ENCODE measurements at regions not wholly inside any gene's neighbourhood (a gene's known extent, or its start where the extent isn't known, plus 50 kb on each side); places are given as distances from the start of the nearest gene placed in this dataset.

- in situ Hi-C loops (cut with MboI) (no loop called here), intact Hi-C loops (cut with micrococcal nuclease) (no loop called here)
- ChIA-PET CTCF (ENCODE audit: low intra/inter-chr PET ratio) (no interaction called here), POLR2A (no interaction called here)
- TF ChIP-seq SRSF1 (IDR thresholded peaks at IDR 0.05; ENCODE audit: low read depth, low read length): no peak
- no peak for TF ChIP-seq TGIF2 (CRISPR knock-in tag; IDR thresholded peaks at IDR 0.05)
- TF ChIP-seq ZNF551 (CRISPR knock-in tag; IDR thresholded peaks at IDR 0.05): no peak
- TF ChIP-seq BRD4 (IDR thresholded peaks at IDR 0.05): no peak
- TF ChIP-seq ZNF445 (CRISPR knock-in tag; IDR thresholded peaks at IDR 0.05; ENCODE audit: low read depth): no peak
- no peak for TF ChIP-seq SRF (CRISPR knock-in tag; IDR thresholded peaks at IDR 0.05)
- TF ChIP-seq ZNF699 (CRISPR knock-in tag; IDR thresholded peaks at IDR 0.05; ENCODE audit: insufficient replicate concordance): no peak
- Histone ChIP-seq H2AFZ (ENCODE audit: low read depth, low read length) (no peak overlapping the region), H3K36me3 (ENCODE audit: control insufficient read depth, insufficient read depth, low read length) (no peaks in the 10 kb centered on the region), H3K4me2 (ENCODE audit: insufficient read depth, low read length) (no peak overlapping the region), H3K9ac (ENCODE audit: insufficient read depth in 1 of 2, low read depth in 2 of 2, low read length in 2 of 2) (no peak overlapping the region), H3K4me3 (no peak overlapping the region), H3K9me1 (ENCODE audit: control insufficient read depth, insufficient read depth, low read length) (no peaks in the 10 kb centered on the region), H3K9me3 (replicated peaks; ENCODE audit: control insufficient read depth, insufficient read depth, low read depth, low read length) (no peaks in the 10 kb centered on the region), H3K79me2 (ENCODE audit: control insufficient read depth, insufficient read depth, low read length) (no peaks in the 10 kb centered on the region), H3K27ac (ENCODE audit: extremely low read depth, low read depth, low read length) (no peak overlapping the region), H4K20me1 (replicated peaks; ENCODE audit: control insufficient read depth, insufficient read depth, low read length) (no peaks in the 10 kb centered on the region), H3K4me1 (replicated peaks in 1 of 2; ENCODE audit: control insufficient read depth in 2 of 2, insufficient read depth in 2 of 2, low read length in 2 of 2) (no peaks in the 10 kb centered on the region), H3K27me3 (ENCODE audit: control insufficient read depth in 2 of 2, insufficient read depth in 2 of 2, low read length in 2 of 2) (no peaks in the 10 kb centered on the region)
- WGBS (ENCODE audit: insufficient coverage, low coverage, missing lambda C conversion rate): 0% methylated on average over 3 of the region's 3 CpGs
- DNase-seq (ENCODE audit: extremely low read depth in 1 of 4, low spot score in 3 of 4) (no peak), ATAC-seq (no peak), FAIRE-seq (no peak)
- no TSS peak for BruUV-seq (replicated peaks)
Observed at GRCh38 chr4:83979773-83980172, 443.9 kb downstream of the GPAT3 start.

All from K562 (cell line).